GM19035 (cell line): ENCODE measurements at regions not wholly inside any gene's neighbourhood (a gene's known extent, or its start where the extent isn't known, plus 50 kb on each side); places are given as distances from the start of the nearest gene placed in this dataset.
"Not testable (repeated sequence)": the region's sequence is repeated elsewhere in the genome, so short reads cannot be mapped to it uniquely, and the experiment has no call there.

Experiments used
- ATAC-seq: cut with Tn5 transposase; IDR thresholded peaks from one replicate; pipeline ENCODE4 v1.9.1; 2021; ENCODE audit not compliant: unreplicated experiment

DNA sequence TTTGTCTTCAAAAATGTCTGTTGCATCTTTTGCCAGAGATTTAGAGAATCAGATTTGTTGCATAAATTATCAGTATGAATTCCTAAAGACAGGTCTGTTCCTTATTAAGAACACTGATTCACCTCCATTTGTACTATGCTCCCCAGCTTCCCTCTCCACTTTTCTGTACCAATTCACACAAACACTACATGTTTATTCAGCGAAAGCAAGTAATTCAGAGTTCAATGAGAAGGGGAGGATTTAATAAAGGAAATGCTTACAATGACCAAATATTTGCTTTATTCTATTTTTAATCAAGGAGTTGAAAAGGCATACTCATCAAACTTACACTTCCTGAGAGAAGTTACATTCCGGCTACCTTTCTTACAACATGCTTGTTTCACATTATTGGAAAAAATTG, 135.5 kb downstream of the NBPF8 start:
- ATAC-seq, result not testable (repeated sequence)

DNA sequence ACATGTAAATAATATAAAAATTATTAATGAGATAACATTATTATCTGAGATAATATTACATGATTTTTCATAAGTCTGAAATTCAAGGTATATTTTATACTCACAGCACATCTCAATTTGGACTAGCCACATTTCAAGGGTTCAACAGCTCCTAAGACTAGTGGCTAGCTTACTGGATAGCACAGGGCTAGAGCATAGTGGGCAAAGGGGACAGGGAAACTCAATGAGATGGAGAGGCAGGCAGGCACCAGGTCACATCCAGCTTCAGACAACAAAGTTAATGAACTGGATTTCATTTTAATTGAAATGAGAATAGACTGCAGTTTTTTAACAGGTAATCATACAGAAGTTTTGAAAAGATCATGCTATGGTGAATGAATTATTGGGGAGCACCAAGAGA, 137.4 kb downstream of the NBPF8 start:
- not testable (repeated sequence) for ATAC-seq

DNA sequence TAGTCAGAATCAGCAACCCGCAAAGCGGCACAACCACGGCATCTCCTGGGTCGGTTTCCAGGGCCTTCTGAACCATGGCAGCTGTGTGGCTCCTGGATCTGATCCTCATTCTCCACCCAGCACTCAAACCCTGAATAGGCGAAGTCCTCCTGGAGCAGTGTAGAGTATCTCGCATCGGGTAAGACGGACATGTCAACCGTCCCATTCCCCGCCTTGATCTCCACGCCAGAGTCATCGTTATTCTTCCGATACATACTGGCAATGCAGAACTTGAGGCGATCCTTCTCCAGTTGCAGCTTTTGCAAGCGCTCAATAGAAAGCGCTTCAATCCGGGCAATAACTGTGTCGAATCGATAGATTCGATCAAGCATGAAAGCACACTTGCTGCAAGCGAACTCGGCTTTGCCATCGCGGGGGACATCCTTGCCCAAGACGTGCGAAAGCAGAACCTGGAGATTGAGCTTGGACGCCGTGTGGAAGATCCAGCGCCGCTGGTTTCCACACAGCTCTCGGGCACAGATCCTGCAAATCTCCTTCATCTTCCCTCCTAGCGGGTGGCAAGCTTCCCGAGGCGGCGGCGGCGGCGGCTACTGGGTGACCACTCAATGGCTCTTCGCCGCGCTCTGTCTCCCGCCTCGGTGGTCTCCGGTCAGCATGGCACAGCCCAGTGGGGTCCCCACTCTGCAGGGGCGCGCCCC, 142.9 kb downstream of the NBPF8 start:
- ATAC-seq, result peak; percentile 3

DNA sequence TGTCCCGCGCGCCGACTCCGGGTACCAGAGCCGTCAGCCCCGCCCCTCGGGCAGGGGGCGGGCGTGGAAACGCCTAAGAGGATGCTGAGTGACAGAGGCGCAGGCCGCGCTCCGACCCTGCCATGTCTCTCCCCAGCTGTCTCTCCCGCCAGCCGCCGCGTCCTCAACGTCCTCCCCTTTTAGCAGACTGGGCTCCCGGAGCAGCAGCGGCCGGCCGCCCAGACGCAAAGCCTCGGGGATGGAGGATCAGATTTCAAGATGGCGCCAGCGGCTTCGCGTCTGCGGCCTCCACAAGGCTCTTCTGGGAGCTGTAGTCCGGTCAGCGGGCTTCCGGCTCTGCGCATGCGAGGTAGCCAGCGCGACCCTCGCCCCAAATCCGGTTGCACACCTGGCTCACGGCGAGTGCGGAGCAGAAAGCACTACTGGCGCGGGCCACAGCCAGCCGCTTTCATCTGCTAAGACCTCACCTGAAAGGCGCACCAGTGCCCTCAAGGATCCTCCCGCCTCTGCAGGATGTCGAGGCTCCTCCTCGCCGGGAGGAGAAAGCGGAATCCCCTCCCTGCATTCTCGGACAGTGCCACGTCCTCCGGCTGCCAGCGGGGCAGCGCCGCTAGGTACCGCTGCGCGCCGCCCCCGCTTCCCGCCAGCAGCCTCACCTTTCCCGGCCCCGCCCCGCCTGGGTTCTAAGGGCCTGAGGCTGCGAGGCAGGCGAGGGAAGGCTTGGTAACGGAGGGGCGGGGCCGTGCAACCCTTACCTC, 143.6 kb downstream of the NBPF8 start:
- peak; percentile 86 for ATAC-seq

DNA sequence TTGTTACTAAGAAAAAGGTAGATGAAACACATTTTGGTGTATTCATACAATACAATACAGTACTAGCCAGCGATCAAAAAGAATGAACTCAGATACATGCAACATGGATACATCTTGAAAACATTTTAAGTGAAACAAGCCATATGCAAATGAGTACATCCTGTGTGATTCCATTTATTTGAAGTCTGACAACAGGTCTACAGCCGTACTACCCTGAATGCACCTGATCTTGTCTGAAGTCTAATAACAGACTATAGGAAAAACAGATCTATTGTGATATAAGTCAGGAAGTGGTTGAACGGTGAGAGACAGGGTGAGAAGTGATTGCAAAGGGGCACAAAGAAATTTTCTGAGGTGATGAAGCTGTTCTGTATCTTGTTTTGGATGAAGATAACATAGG, 146.9 kb downstream of the NBPF8 start:
- not testable (repeated sequence) for ATAC-seq

DNA sequence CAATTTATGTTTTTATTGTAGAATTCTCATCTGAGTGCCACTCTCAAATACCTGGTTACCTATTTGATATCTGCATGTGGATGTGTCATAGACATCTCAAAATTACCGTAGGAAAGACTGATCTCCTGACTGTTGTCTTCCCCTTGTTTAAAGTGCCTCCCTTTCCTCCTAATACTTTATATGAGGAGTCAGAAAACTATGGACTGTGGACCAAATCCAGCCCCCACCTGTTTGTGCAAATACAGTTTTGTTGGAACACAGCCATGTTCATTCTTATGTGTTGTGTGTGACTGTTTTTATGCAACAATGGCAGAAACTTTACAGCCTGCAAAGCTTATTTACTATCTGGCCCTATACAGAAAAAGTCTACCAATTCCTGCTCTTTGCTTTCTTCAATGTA, 150.6 kb downstream of the NBPF8 start:
- ATAC-seq, result not testable (repeated sequence)

DNA sequence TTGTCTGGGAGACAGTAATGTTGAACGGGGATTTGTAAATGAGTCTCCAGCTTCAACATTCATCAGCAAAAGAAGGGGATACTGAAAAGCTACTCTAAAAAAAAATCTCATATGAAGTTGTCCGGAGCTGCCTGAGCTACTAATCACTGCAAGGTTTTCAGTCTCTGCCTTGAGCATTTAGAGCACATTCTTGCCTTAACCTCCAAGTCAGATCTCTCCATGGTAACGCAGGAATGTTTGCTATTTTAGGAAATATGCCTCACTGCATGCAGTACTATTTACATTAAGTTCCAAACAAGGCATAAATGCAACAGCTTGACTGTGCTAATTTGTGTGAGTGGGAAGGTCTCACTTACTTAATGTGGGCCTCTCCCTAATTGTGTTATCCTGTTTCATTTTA, 152.8 kb downstream of the NBPF8 start:
- not testable (repeated sequence) for ATAC-seq

DNA sequence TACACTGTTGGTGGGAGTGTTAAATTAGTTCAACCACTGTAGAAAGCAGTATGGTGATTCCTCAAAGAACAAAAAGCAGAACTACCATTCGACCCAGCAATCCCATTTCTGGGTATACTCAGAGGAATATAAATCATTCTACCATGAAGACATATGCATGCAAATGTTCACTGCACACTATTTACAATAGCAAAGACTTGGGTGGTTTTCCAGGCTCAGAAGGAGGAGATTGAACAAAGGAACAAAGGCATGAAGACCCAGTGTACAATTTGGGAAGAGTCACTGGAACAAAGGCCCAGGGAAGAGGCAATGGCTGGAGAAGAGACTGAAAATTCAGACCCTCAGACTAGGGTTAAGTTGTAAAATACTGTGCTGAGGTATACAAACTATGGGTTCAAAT, 148.5 kb upstream of the NBPF26 start:
- ATAC-seq, result not testable (repeated sequence)

DNA sequence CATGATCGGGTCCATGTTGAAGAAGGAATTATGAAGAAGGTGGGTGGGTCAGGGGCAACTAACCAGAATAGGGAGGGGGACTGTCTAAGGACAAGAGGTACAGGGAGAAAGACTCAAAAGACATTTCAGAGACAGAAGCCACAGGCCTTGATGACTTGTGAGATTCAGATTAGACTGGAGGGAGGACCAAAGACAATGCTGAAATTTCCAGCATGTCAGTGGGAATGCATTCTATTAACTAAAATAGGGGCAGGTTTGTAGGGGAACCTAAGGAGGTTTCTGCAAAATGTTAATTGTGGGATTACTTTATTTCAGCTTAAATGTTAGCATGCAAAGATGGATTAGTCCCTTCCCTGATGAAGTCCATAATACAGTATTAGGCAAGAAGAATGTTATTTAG, 141.6 kb upstream of the NBPF26 start:
- not testable (repeated sequence) for ATAC-seq

DNA sequence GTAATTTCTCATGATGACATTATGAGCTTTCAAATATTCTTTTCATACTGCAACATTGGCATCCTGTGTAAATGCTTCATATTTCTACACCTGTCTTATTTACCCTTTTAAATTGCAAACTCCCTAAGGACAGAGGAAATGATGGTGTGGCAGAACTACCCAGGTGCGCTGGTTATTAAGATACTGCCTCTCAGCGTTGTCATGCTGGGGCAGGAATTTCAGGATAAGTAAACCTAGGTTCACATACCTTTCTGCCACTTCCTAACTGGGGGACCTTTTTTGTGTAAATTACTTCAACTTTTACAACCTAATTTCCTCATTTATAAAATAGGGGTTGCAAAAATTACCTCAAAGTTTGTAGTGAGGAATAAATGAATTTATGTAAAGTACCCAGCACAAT, 137.7 kb upstream of the NBPF26 start:
- ATAC-seq, result not testable (repeated sequence)

DNA sequence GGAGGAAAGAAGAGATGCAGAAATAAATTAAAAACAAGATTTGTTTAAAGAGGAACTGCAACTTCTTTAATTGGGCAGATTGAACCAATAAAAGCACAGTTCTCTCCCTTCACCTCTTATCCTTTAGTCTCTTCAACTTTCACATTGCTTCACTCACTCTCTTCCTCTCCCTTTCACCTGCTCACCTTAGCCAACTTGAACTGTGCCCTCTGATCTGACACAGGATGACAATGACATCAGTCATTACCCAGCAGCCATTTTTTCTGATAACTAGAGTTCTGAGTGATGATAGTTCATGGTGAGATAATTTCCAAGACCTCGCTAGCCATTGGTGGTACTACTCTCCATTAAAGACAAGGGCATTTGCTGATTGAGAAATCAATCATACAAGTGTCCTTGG, 134.9 kb upstream of the NBPF26 start:
- not testable (repeated sequence) for ATAC-seq

DNA sequence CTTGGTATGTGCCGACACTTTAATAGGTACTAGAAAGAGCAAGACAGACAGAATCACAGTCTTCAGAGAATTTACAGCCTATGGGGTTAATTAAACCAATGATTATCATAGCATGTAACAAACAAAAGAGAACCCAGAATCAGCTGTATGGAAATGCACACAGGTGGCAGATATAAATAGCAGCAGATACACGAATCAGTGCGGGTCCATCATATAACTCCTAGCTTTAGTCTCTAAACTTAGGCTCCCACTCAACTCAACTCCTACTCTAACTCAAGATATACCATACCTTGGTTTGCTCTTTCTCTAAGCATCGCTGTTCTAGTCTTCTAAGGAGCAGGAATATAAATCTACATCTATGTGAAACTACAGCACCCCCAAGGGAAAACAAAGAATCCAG, 132.0 kb upstream of the NBPF26 start:
- not testable (repeated sequence) for ATAC-seq

DNA sequence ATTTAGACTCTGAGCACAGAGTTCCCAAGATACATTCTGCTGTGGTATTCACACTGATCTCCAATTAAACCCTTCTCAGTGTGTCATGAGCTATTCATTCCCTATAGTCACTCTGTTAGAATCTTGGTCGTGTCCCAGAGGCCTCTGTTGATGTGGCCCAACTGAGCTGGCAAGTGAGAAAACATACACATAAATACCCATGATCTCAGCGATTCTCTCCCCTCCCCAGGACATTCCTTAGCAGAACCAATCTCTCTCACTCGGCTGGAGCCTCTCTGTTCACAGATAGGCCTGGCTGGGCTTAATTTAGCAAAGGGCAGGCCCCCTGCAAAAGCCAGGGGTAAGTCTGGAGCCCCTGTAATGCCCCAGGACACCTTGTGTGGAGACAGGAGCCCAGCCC, 130.8 kb upstream of the NBPF26 start:
- not testable (repeated sequence) for ATAC-seq

DNA sequence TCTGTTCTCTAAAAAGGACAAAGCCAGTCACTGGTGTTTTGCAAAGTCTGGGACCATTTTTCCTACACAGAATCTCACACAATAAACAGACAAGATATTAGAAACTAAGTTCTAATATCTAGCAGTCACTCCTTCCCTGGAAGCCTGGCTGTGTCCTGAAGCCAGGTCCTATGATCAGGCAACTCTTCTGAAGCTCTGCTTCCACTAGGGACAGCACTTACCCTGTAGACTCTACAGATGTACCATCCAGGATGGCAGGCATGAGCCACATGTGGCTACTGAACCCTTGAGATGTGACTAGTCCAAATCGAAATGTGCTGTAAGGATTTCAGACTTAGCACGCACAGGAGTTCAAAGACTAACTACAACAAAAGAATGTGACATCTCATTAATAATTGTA, 130.1 kb upstream of the NBPF26 start:
- not testable (repeated sequence) for ATAC-seq

DNA sequence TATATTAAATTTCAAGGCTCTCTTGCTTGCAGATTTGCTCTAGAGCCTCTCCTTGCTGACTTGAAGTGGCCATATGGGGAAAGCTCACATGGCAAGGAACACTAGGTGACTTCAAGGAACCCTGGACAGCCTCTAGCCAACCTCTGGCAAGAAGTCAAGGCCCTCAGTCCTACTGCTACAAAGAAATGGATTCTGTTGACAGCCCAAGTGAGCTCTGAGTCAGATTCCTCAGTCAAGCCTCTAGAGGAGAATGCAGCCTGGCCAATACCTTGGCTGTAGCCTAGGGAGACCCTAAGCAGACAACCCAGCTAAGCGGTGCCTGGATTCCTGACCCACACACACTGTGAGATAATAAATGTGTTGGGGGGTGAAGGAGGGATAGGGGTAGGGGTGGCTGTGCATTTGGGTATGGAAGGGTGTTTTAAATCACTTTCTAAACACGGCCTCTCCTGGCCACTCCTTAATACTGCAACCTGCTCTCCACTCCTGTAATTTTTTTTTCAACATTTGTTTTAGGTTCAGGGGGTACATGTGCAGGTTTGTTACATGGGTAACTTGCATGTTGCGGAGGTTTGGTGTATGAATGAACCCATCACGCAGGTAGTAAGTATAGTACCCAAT, 125.3 kb upstream of the NBPF26 start:
- ATAC-seq, result not testable (repeated sequence)

DNA sequence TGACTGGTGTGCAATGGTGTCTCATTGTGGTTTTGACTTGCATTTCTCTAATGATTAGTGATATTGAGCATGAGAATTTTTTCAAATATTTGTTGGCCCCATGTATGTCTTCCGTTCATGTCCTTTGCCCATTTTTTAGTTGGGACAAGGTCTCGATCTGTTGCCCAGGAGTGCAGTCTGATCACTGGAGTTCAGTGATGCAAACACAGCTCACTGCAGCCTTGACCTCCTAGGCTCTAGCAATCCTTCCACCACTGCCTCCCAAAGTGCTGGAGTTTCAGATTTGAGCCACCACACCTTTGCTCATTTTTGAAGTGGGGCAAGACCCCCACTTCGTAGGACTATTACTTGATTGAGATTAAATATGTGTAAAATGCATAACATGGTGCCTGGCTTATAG, 124.2 kb upstream of the NBPF26 start:
- not testable (repeated sequence) for ATAC-seq

DNA sequence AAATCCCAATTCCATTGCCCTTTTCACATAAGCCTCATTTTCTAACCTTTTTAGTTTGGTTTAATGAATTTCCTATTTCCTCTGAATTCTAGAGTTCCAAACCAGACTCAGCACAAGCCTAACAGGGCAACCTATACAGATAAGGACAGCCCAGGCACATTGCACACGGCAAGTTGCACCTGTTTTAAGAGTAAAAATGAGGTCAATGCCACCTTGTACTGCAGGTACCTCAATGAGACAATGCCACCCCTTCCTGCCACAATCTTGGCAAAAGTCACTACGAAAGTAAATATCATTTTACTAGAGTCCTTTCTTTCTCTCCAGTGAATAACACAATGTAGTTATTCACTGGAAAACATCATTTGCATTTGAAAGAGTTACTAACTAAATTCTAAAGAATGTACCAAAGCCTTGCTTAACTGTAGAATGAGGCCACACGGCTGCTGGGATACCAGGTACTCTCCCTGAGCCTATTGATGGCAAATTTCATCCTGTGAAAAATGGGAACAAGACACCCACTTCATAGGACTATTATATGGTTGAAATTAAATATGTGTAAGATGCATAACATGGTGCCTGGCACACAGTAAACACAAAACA, 123.2 kb upstream of the NBPF26 start:
- ATAC-seq, result not testable (repeated sequence)

DNA sequence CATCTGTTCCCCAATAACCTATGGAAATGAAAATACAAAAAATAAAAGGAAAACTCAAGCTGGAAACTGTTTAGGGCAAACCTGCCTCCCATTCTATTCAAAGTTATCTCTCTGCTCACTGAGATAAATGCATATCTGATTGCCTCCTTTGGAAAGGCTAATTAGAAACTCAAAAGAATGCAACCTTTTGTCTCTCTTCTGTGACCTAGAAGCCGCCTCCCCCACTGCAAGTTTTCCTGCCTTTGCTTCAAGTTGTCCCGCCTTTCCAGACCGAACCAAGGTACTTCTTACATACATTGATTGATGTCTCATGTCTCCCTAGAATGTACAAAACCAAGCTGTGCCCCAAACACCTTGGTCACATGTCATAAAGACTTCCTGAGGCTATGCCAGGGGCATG, 115.9 kb upstream of the NBPF26 start:
- ATAC-seq, result not testable (repeated sequence)

DNA sequence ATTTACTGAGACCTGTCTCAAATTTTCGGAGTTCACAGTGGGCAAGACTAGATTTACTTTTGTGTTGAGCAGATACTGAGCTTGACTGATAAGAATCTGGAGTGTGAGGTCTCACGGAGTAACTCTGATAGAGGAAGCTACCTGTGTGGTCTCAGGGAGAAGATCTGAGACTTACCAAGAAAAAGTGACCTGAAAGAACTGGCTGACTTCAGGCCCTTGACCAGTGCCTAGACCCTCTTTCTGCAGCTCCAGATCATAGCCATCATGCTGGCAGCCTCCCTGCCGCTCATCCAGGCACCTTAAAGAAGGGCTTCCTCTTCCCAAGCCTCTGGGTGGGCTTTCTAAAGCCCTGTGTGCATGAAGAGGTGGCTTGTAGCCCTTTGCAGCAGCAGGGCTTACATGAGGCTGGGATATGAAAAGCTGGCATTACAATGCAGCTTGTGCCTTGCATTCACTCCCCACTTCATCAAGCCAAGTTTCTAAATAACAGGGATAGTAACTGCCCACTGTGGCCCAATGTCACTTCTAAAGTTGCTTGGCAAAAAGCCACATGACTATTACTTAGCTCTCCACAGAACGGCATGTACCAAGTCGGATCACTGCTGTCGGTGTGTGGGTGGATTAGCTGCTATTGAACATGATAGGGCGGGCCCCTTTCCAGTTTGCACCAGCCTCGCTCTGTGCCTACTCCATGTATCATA, 115.3 kb upstream of the NBPF26 start:
- ATAC-seq, result not testable (repeated sequence)

DNA sequence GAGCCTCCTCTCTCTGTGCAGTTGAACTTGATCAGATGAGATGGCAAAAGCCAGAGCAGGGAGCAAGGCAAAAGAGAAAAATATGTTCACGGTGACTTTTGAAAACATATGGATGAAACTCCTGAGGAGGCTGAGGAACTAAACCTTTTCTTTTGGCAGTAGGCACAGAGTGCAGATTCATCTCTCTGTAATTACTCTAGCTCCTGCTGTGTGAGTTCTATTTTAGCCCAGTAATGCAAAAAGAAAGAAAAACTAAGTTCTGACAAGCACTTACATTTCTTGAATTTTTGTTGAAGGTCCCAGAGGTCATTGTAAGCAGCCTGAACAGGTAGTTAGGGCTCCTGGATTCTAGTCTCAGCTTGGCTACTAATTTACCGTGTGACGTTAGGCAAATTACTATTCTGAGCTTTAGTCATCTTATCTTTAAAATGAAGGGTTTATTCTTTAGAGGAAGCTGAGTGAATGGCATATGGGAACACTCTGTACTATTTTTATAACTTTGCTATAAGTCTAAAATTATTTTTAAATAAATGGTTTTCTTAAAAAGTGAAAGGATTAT, 114.7 kb upstream of the NBPF26 start:
- not testable (repeated sequence) for ATAC-seq

DNA sequence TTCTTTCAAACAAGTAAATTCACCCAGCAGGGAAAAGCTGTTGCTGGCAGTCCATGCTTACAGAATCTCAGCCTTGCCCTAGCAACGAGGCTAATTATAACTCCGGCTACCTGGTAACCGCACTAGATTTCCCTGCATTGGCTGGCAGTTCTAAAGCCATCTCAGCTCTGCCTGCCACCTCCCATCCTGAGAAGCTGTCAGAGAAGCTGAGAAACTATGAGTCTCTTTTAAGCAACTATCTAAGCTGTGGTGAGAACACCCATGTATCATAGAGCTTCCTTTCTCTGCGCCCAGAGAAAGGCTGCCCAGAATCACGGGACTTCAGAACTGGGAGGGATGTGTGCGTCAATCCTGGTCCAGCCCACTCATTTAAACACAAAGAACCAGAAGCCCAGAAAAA, 113.9 kb upstream of the NBPF26 start:
- not testable (repeated sequence) for ATAC-seq
